SK-N-SH (cell line): ENCODE measurements at regions not wholly inside any gene's neighbourhood (a gene's known extent, or its start where the extent isn't known, plus 50 kb on each side); places are given as distances from the start of the nearest gene placed in this dataset.

Source experiments
- CTCF ChIP-seq: fragments of 200-600 bp; sonication (generic); IDR thresholded peaks from 2 replicates; pipeline ENCODE4 v1.6.1; 2017; ENCODE audit warnings: antibody characterized with exemption, mild to moderate bottlenecking, moderate library complexity
- EP300 ChIP-seq, 2 experiments: IDR thresholded peaks; 2 replicates each; pipeline versions ENCODE4 v1.4.0 to v1.6.1; 2012; ENCODE audit warnings: borderline replicate concordance in 1 of 2, low read depth in 1 of 2, low read length in 1 of 2
- EZH2phosphoT487 ChIP-seq: fragments of 200-600 bp; sonication (generic); IDR thresholded peaks from 2 replicates; pipeline ENCODE4 v1.6.1; 2017; ENCODE audit warnings: low read depth, mixed run types, mild to moderate bottlenecking, antibody characterized with exemption, moderate library complexity, borderline replicate concordance
- POLR2AphosphoS5 ChIP-seq: IDR thresholded peaks from 2 replicates; pipeline ENCODE4 v1.6.1; 2012; ENCODE audit warnings: low read depth, low read length
- RCOR1 ChIP-seq: fragments of 150-350 bp; IDR thresholded peaks from 2 replicates; pipeline ENCODE4 v1.6.1; 2017; ENCODE audit warnings: antibody characterized with exemption, low read length
- RFX5 ChIP-seq: IDR thresholded peaks from 2 replicates; pipeline ENCODE4 v1.6.1; 2012; ENCODE audit warnings: mild to moderate bottlenecking, improper control_type of control experiment, low read length
- SMC3 ChIP-seq: IDR thresholded peaks from 2 replicates; pipeline ENCODE4 v1.6.1; 2012; ENCODE audit warnings: low read depth, low read length, improper control_type of control experiment
- USF2 ChIP-seq: fragments of 150-350 bp; IDR thresholded peaks from 2 replicates; pipeline ENCODE4 v1.6.1; 2017; ENCODE audit warnings: antibody characterized with exemption, low read length, low read depth, borderline replicate concordance

DNA sequence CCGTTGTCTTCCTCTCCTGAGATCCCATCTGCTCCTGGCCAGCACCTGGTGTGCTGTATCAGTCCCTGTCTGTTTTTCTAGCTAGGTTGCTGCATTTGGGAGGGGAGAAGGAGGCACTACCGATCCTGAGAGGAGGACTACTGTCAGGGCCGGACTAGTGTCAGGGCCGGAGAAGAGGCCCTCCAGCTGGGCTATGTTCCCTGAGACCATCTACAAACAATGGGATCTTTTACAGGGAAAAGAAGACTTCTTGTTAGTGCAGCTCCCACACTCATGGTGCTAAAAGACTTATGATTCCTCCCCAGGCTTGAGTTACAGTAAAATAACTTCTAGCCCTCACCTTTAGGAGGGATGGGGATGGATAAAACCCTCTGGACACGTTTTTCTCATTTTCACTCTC, 141.0 kb upstream of the TNR start:
- TF ChIP-seq CTCF, result no peak
- TF ChIP-seq USF2, result no peak
- no peak for TF ChIP-seq RFX5
- no peak for TF ChIP-seq RCOR1
- TF ChIP-seq EP300 (IDR thresholded peaks at IDR 0.05; ENCODE audit: borderline replicate concordance in 1 of 2, low read depth in 1 of 2, low read length in 1 of 2), result no peak
- no peak for TF ChIP-seq EZH2phosphoT487
- no peak for TF ChIP-seq POLR2AphosphoS5
- no peak for TF ChIP-seq SMC3
